ENCODE measurements at regions not wholly inside any gene's neighbourhood (a gene's known extent, or its start where the extent isn't known, plus 50 kb on each side); places are given as distances from the start of the nearest gene placed in this dataset.

DNA sequence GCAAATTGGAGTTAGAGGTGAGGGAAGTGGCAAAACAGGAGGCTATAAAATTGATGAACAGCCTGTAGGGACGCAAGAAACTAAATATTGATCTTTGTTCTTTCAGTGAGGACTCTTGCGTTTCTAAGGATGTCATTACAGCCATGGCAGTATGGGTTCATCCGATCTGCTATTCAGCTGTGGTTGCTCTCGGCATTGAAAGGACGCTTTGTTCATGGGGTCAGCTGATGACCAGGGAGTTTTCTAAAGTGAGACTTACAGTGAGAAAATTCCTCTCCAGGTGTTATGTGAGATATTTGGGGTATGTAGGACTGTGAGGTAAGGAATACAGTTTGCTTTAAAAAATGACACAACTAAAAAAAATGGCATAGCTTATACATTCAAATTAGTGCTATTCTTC, 52.7 kb upstream of the PELI1 start:
- in situ Hi-C loops (cut with HindIII; ENCODE audit: low pct_ligation_motif_present, low pct_unique_long_range_greater_than_20kb, low sequenced_read_pairs) = no loop called here
- no peak for DNase-seq

DNA sequence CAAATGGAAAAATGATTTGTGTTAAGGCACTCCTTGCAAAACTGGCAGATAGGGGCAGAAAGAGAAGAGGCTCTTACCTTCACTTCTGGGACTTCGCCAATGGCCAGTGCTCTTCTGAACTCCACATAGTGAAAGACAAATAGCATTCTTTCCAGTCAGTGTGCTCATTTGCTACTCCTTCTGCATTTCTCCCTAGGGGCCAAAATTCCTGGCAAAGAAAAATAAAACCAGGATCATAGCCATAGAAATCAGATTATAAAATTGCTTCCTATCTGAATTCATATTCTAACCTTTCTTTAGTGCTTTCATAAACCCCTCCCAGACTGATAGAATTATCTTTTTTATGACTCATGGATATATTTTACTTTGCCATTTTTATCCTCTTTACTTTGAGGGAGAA, 56.9 kb upstream of the PELI1 start:
- in situ Hi-C loops (cut with HindIII; ENCODE audit: low pct_ligation_motif_present, low pct_unique_long_range_greater_than_20kb, low sequenced_read_pairs) = no loop called here
- DNase-seq = no peak

- no peak for DNase-seq
- in situ Hi-C loops (cut with HindIII; ENCODE audit: low pct_ligation_motif_present, low pct_unique_long_range_greater_than_20kb, low sequenced_read_pairs) = no loop called here
Measured at GRCh38 chr2:64202206-64202845, 58.1 kb upstream of the PELI1 start.

- in situ Hi-C loops (cut with HindIII; ENCODE audit: low pct_ligation_motif_present, low pct_unique_long_range_greater_than_20kb, low sequenced_read_pairs) = no loop called here
- DNase-seq = no peak
Measured at GRCh38 chr2:64203131-64203857, 59.1 kb upstream of the PELI1 start.

GRCh38 chr2:64203858-64204632, 59.8 kb upstream of the PELI1 start:
- in situ Hi-C loops (cut with HindIII; ENCODE audit: low pct_ligation_motif_present, low pct_unique_long_range_greater_than_20kb, low sequenced_read_pairs) = no loop called here
- no peak for DNase-seq

- in situ Hi-C loops (cut with HindIII; ENCODE audit: low pct_ligation_motif_present, low pct_unique_long_range_greater_than_20kb, low sequenced_read_pairs) = no loop called here
Measured at GRCh38 chr2:64204703-64205102, 60.5 kb upstream of the PELI1 start.

DNA sequence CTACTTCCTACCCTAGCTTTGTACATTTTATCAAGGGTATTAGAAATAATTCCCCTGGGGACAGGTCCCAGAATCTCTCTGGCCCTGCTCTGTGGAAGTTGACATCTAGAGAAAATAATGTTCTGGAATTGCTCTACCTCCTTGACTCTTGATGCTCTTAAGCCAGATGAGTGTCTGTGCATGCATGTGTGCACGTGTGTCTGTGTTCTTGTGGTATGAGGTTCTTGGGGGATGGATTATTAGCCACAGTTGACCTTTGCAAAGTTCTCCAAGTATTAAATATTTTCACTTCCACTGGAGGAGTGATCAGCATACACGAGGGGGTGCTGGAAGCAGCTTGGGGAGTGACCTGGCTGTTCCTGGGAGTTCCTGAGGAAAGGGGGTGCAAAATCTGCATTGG, 61.2 kb upstream of the PELI1 start:
- in situ Hi-C loops (cut with HindIII; ENCODE audit: low pct_ligation_motif_present, low pct_unique_long_range_greater_than_20kb, low sequenced_read_pairs) = no loop called here
- no peak for DNase-seq

More at GRCh38 chr2:64204703-64205102, 60.5 kb upstream of the PELI1 start:
- DNase-seq = no peak

DNA sequence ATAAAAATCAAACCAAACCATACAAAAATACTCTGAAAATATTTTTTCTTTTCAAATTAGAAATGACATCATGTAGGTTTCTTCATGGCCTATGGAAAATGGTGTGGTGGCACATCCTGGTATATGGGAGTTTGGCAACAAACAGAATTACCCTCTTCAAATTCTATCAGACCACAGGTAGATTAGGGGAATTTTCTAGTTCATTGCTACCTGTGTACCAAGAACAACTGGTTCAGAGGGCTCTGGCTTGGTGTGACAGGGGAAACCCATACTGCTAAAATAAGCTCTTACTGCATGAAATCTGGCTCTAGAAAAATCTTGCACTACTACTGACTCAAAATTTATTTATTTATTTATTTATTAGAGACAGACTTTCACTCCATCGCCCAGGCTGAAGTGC, 63.4 kb upstream of the PELI1 start:
- in situ Hi-C loops (cut with HindIII; ENCODE audit: low pct_ligation_motif_present, low pct_unique_long_range_greater_than_20kb, low sequenced_read_pairs) = no loop called here
- no peak for DNase-seq

DNA sequence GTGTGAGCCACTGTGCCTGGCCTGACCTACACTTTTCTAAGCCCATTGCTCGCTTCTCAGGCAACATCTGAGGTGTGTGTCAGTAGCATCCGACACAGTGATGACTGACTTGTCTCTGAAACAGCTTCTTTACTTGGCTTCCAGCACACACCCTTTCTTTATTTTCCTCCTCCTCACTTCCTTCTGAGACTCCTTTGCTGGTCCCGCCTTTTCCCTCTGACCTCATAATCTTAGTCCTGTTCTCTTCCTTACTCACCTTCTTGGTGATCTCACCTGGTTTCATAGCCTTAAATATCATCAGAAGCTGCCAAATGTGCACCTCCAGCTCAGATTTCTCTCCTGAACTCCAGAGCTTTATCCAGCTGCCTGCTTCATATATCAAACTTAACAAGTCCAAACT, 66.6 kb upstream of the PELI1 start:
- in situ Hi-C loops (cut with HindIII; ENCODE audit: low pct_ligation_motif_present, low pct_unique_long_range_greater_than_20kb, low sequenced_read_pairs) = no loop called here
- no peak for DNase-seq

DNA sequence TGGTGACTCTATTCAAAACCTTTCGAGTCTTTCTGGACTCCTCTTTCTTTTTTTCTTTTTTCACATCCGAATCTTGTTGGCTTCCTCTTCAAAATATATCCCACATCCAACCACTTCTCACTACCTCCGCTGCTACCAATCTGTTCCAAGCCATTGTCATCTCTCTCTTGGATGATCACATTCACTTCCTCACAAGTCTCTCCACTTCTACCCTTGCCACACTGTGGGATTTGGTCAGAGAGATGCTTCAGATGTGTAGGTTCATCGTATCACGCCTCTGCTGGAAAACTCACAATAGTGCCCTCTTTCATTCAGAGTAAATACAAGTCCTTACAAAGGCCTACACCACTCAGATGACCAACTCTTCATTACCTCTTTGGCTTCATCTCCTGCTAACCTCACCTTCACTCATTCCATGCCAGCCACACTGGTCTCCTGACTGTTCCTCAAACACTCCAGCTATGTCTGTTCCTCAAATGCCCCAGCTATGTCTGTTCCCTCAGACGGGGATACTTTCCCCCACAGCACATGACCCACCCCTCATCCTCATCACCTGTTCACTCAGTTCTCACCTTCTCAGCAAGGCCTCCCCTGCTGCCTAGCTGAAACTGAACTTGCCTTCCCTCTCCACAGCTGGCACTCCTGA, 67.2 kb upstream of the PELI1 start:
- in situ Hi-C loops (cut with HindIII; ENCODE audit: low pct_ligation_motif_present, low pct_unique_long_range_greater_than_20kb, low sequenced_read_pairs) = no loop called here

DNA sequence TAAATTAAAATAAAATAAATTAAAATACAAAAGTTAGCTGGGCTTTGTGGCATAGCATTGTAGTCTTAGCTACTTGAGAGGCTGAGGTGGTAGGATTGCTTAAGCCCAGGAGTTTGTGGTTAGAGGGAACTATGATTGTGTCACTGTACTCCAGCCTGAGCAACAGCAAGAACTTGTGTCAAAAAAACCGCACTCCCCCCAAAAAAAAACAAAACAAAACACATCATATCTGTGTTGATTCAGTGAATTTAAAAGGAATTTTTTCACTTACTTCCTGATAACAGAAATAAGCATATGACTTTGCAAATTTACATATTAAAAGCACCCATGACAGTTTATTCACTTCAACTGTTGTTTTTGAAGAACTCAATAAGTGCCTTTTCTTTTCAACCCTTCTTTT, 68.1 kb upstream of the PELI1 start:
- no peak for DNase-seq

More for the DNA sequence above, 67.2 kb upstream of the PELI1 start:
- no peak for DNase-seq

GRCh38 chr2:64212801-64213321, 68.6 kb upstream of the PELI1 start:
- in situ Hi-C loops (cut with HindIII; ENCODE audit: low pct_ligation_motif_present, low pct_unique_long_range_greater_than_20kb, low sequenced_read_pairs) = no loop called here
- DNase-seq = no peak

More for the DNA sequence above, 68.1 kb upstream of the PELI1 start:
- in situ Hi-C loops (cut with HindIII; ENCODE audit: low pct_ligation_motif_present, low pct_unique_long_range_greater_than_20kb, low sequenced_read_pairs) = no loop called here

DNA sequence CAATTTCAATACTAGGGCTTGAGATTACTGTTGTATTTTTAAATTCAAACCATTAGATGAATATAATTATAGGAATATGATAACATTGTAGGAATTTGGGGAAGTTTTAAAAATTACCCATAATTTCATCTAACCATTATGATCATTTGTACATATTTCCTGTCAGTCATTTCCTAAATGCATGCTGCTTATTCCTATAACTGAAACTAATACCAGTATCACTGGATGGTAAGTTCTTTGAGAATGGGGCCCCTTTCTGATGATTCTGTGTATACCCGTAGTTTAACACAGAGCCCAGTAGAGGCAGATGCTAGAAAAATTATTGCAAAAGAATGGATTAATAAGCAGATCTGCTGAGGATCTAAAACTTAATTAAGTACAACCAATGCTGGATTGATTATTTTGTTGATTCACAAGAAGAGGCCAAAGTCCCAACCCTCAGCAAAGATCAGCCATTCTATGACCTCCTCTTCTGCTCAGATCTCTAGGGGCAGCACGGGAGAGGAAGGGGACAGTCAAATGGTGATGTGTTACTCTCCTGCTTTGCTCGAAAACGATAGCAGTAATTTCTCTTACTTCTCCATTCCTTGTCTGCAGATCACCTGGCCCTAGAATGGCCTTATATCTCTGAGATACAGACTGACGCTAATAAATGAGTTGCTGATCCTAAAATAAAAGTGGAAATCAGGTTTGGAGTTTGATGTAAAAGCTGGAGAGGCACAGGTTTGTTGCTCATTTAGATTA, 69.5 kb upstream of the PELI1 start:
- in situ Hi-C loops (cut with HindIII; ENCODE audit: low pct_ligation_motif_present, low pct_unique_long_range_greater_than_20kb, low sequenced_read_pairs) = no loop called here
- DNase-seq = no peak

GRCh38 chr2:64214281-64215115, 70.3 kb upstream of the PELI1 start:
- no peak for DNase-seq
- in situ Hi-C loops (cut with HindIII; ENCODE audit: low pct_ligation_motif_present, low pct_unique_long_range_greater_than_20kb, low sequenced_read_pairs) = no loop called here

DNA sequence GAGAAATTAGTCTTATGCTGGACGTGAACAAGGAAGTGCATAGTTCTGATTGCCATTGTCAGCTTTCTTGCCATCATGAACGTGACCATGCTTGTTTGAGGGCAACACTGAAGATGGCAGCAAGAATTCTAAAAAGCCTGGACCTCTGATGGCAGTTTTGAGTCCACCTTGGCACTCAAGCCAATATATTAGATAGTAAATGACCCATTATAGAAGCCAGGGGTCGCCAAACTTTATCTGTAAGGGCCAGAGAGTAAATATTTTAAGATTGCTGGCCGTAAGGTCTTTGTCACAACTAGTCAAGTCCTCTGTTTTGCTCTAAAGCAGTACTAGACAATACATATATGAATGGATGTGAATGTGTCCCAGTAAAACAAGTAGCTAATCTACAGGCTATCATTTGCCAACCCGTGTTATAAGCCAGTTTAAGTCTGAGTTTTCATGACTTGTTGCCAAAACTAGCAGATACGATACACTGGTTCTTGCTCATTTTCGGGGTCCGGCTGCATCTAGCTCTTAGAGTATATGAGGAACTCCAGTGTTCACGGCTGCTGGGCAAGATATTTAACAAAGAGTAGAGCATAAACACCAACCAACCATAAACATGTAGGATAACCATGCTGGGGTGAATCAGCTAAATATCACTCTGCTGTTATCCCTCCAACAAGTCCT, 73.1 kb upstream of the PELI1 start:
- in situ Hi-C loops (cut with HindIII; ENCODE audit: low pct_ligation_motif_present, low pct_unique_long_range_greater_than_20kb, low sequenced_read_pairs) = no loop called here
- no peak for DNase-seq

DNA sequence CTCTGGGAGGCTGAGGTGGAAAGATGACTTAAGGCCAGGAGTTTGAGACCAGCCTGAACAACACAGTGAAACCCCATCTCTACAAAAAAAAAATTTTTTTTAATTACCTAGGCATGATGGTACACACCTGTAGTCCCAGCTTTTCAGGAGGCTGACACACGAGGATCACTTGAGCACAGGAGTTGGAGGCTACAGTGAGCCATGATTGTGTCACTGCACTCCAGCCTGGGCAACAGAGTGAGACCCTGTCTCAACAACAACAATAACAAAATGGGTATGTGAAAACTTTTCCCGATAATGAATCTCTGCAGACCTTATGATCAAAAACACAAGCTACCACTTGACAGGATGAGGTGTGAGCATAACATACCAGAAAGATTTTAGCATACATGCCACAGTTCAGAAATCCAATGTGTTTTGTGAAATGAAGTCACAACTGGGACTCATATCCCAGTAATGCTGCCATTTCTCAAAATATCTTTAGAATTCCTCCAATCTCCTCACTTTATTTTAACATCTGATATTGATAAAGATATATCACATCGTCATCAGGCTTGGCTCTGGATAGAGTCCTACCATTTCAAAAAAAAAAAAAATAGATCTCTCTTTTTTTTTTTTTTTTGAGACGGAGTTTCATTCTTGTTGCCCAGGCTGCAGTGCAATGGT, 74.0 kb upstream of the PELI1 start:
- DNase-seq = no peak
- in situ Hi-C loops (cut with HindIII; ENCODE audit: low pct_ligation_motif_present, low pct_unique_long_range_greater_than_20kb, low sequenced_read_pairs) = no loop called here

- no peak for DNase-seq
- in situ Hi-C loops (cut with HindIII; ENCODE audit: low pct_ligation_motif_present, low pct_unique_long_range_greater_than_20kb, low sequenced_read_pairs) = no loop called here
Measured at GRCh38 chr2:64219149-64219548, 74.9 kb upstream of the PELI1 start.

Measured in ACHN (cell line).